GM21737 (cell line): ENCODE measurements at regions not wholly inside any gene's neighbourhood (a gene's known extent, or its start where the extent isn't known, plus 50 kb on each side); places are given as distances from the start of the nearest gene placed in this dataset.
"Not testable (repeated sequence)": the region's sequence is repeated elsewhere in the genome, so short reads cannot be mapped to it uniquely, and the experiment has no call there.

Source experiments
- ATAC-seq: cut with Tn5 transposase; IDR thresholded peaks from one replicate; pipeline ENCODE4 v1.9.1; 2021; ENCODE audit warnings: mild to moderate bottlenecking, moderate library complexity; ENCODE audit not compliant: unreplicated experiment

GRCh38 chr3:177336873-177337450, 139.7 kb upstream of the TBL1XR1 start:
- ATAC-seq, result no peak

- peak; percentile 69 for ATAC-seq
Observed at GRCh38 chr3:177337541-177338331, 140.5 kb upstream of the TBL1XR1 start.

GRCh38 chr3:177338697-177339219, 141.5 kb upstream of the TBL1XR1 start:
- ATAC-seq, result peak; percentile 40

- ATAC-seq, result not testable (repeated sequence)
Observed at GRCh38 chr3:177339220-177339703, 142.0 kb upstream of the TBL1XR1 start.

GRCh38 chr3:177340243-177340830, 143.1 kb upstream of the TBL1XR1 start:
- ATAC-seq, result no peak

GRCh38 chr3:177341736-177342419, 144.6 kb upstream of the TBL1XR1 start:
- ATAC-seq, result no peak

GRCh38 chr3:177343122-177343625, 145.9 kb upstream of the TBL1XR1 start:
- no peak for ATAC-seq

GRCh38 chr3:177345049-177345972, 148.0 kb upstream of the TBL1XR1 start:
- ATAC-seq, result no peak

GRCh38 chr3:177345973-177346503, 148.8 kb upstream of the TBL1XR1 start:
- ATAC-seq, result no peak

GRCh38 chr3:177346878-177347277, 149.6 kb upstream of the TBL1XR1 start:
- ATAC-seq, result no peak

GRCh38 chr3:177347611-177348010, 150.3 kb upstream of the TBL1XR1 start:
- no peak for ATAC-seq

- no peak for ATAC-seq
Observed at GRCh38 chr3:177348974-177349373, 151.7 kb upstream of the TBL1XR1 start.

GRCh38 chr3:177349384-177349783, 152.1 kb upstream of the TBL1XR1 start:
- no peak for ATAC-seq

GRCh38 chr3:177350121-177350520, 152.8 kb upstream of the TBL1XR1 start:
- ATAC-seq, result no peak

- no peak for ATAC-seq
Observed at GRCh38 chr3:177351206-177351605, 153.9 kb upstream of the TBL1XR1 start.

- peak; percentile 96 for ATAC-seq
Observed at GRCh38 chr3:177351757-177352158, 154.5 kb upstream of the TBL1XR1 start.

- no peak for ATAC-seq
Observed at GRCh38 chr3:177352424-177352823, 155.1 kb upstream of the TBL1XR1 start.

GRCh38 chr3:177353140-177353539, 155.9 kb upstream of the TBL1XR1 start:
- no peak for ATAC-seq

GRCh38 chr3:177353879-177354278, 156.6 kb upstream of the TBL1XR1 start:
- ATAC-seq, result not testable (repeated sequence)

- ATAC-seq, result no peak
Observed at GRCh38 chr3:177354466-177354865, 157.2 kb upstream of the TBL1XR1 start.
